AG09309 (cell line): ENCODE measurements at regions not wholly inside any gene's neighbourhood (a gene's known extent, or its start where the extent isn't known, plus 50 kb on each side); places are given as distances from the start of the nearest gene placed in this dataset.
A peak's percentile ranks its signal among the peaks of the same experiment; 100 is the strongest.

Experiments
- DNase-seq: peaks from one replicate; pipeline ENCODE4 v3.0.0-alpha.2; 2010; ENCODE audit warnings: low read depth
- H3K4me3 ChIP-seq: 2 replicates; pipeline ENCODE4 v1.5.1; 2011; ENCODE audit warnings: mild to moderate bottlenecking, low read depth, low read length, moderate library complexity; ENCODE audit not compliant: control insufficient read depth
- CTCF ChIP-seq: IDR thresholded peaks from 2 replicates; pipeline ENCODE4 v1.5.1; 2011; ENCODE audit warnings: mild to moderate bottlenecking, low read depth, low read length, inconsistent platforms; ENCODE audit not compliant: insufficient read depth, control insufficient read depth; ENCODE audit errors: missing control alignments

GRCh38 chr5:167638816-167639215 is 652.6 kb upstream of the WWC1 start:
- no peak overlapping the region for H3K4me3 ChIP-seq
- no peak for DNase-seq
- TF ChIP-seq CTCF, result no peak

DNA sequence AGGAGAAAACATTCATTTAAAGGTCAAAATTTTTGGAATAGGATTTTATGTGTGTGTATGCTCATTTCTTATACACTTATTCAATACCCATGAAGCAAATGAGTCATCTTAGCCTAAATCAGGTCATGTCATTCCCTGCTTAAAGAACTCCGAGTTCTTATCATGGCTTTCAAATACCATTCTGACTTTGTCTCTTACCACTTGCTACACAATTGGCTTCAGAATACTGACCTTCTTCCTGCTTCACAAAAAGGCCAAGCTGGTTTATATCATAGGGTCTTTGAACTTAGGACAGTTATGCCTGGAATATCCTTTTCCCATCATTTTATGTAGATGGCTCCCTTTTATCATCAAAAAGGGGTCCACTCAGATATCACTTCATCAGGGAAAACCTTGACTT is 652.2 kb upstream of the WWC1 start:
- H3K4me3 ChIP-seq, result no peak overlapping the region
- TF ChIP-seq CTCF, result no peak
- no peak for DNase-seq

DNA sequence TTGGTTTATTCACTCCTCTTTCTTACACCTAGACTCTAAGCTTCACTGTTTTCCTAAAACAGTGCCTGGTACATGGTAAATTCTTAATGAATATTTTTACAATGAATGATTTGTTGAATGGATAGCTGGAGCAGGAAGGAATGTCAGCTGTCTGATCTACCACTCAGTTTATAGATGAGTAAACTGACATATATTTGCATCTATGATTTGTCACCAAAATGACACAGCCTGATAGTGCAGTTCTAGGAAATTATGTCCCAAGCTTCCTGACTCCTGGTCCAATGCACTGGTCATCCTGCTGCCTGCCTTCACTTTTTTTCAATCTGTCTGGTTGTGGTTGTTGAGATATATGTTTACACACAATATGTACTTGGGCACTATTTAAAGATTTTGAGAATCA is 651.7 kb upstream of the WWC1 start:
- no peak overlapping the region for H3K4me3 ChIP-seq
- no peak for TF ChIP-seq CTCF
- DNase-seq, result no peak

DNA sequence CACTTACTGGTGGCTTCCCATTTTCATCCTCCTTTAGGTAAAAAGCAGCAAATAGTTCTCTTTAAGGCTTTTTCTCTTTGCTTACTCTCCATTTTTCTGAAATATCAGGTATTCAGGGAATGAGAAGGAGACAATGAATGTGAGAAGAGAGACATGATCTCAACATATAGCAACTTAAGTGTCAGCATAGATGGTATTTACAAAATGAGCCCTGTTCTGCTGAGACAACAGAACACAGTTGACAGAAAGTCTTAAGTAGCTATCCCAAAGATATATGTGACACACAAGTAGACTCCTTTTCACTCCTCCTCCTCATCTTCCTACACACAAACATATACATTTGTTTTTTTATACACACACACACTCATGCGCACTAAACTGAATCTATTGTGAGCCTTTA is 649.3 kb upstream of the WWC1 start:
- no peak overlapping the region for H3K4me3 ChIP-seq
- DNase-seq, result no peak
- TF ChIP-seq CTCF, result no peak

DNA sequence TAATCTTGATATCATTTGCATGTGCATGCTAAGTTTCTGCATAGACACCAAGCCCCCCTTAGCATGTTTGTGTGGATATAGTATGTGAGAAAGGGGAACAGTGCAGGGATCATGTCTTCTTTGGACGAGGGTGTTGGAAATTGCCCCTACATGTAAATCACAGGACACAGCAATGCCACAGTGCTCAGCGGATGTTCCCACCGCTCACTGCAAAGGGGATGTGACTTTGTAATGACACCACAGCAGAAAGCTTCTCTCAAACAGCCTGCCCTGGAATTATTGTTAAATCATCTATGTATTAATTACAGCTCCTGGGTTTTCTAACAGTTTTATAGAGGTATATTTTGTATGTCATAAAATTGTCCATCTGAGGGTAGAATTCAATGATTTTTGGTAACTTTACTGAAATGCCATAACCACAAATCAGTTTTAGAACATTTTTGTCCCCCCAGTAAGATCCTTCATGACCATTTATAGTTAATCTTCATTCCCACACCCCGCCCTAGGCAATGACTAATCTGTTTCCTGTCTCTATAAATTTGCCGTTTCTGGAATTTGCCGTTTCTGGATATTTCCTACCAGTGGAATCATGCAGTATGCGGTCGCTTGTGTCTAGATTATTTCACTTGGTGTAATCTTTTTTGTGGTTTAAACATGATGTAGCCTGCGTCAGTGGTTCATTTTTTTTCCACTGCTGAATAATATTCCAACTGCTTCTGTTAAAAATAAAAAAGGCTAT is 648.5 kb upstream of the WWC1 start:
- peak; percentile 98 for DNase-seq
- H3K4me3 ChIP-seq, result no peak overlapping the region
- TF ChIP-seq CTCF, result no peak

GRCh38 chr5:167643631-167644280 is 647.7 kb upstream of the WWC1 start:
- TF ChIP-seq CTCF, result no peak
- no peak for DNase-seq
- H3K4me3 ChIP-seq, result no peak overlapping the region
